ENCODE measurements at regions not wholly inside any gene's neighbourhood (a gene's known extent, or its start where the extent isn't known, plus 50 kb on each side); places are given as distances from the start of the nearest gene placed in this dataset.
A peak's percentile ranks its signal among the peaks of the same experiment; 100 is the strongest.
"Not testable (repeated sequence)": the region's sequence is repeated elsewhere in the genome, so short reads cannot be mapped to it uniquely, and the experiment has no call there.

DNA sequence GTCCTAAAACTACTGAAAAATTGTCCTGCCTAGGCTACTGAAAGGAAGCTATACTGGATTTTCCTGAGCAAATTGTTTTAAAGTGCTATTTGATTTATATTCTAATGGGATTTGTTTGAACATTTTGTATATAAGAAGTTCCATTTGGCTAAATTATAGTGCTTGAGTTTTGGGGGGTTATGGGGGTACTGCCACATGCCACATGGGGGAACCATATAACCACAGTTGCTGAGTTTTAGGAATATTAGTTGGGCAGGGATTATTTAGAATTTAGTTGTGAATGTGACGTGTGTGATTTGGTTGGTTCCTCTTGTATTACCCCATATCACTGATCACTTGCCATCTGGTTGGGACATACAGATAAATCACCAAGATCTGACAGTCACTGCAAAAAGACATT lies 224.5 kb upstream of the TAPT1 start:
- DNase-seq (no peak), ATAC-seq (no peak)
- intact Hi-C loops (cut with DNase I), result no loop called here

DNA sequence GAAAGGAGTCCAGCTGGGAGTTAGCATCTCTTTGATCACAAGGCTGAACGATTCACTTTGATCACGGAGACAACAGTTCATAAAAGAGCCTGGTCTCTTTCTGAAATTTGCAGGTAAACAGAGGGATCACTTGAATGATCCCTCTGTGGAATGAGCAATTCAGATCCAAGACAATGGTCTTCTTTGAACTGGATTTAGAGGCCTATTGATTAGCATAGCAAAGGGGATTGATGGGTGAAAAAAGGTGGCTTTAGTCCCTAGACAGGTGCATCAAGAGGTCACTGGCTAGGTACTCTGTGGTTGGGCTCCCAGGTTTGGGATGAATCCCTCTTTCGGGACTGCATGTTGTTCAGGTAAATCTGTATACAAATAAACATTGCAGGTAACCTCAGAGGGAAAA lies 223.8 kb upstream of the TAPT1 start:
- ATAC-seq (no peak), DNase-seq (no peak)
- intact Hi-C loops (cut with DNase I), result no loop called here

DNA sequence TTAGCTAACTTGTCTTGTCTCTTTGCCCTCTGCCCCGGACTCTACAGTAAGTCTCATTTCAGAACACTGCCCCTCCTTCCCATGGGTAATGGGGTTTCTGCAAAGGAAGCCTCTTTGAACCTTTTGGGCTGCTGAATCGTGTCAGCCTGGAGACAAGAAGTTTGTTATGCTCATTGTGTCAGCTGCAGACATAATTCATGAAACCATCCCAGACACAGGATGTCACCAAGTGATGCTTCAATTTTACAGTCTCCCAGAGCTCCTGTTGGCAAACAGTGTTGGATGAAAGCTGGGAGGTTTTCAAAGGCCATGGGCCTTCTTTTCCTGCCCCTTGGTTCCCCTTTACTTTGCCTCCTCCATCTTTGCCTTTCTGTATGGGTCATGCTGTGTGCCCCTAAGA lies 223.1 kb upstream of the TAPT1 start:
- ATAC-seq, result no peak
- intact Hi-C loops (cut with DNase I), result loop anchor here in 1 of 2 donors (10.0 kb wide), 1 partner anchor 165 kb away; no protein-coding TSS in a partner anchor

DNA sequence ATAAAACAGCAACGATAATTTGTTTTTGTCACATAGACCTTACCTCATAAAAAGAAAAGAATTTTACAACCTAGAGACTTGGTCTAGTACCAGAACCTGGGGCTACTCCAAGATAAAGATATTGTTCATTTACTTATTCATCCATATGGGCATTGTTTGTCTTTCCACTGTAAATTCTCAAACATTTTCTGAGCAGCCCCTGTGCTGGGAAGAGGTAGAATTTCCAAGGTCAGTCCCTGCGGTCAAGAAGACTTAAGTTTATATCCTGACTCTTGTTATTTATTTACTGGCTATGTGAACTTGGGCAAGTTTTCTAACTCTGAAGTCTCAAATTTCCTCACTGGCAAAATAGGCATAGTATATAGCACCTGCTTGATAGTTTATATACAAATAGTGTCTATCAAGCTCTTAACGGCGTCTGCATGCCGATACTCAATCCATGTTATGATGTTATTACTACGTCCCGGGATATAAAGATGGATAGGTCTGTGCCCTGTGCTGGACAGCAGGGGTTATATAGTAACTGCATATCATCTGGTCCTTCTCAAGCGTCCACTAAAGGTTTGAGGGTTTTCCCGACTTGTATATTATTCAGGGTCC lies 222.1 kb upstream of the TAPT1 start:
- intact Hi-C loops (cut with DNase I), result loop anchor here in 1 of 2 donors (10.0 kb wide), 1 partner anchor 164 kb away; no protein-coding TSS in a partner anchor
- DNase-seq, result no peak
- ATAC-seq, result no peak

More for the DNA sequence above, 223.1 kb upstream of the TAPT1 start:
- DNase-seq, result no peak

DNA sequence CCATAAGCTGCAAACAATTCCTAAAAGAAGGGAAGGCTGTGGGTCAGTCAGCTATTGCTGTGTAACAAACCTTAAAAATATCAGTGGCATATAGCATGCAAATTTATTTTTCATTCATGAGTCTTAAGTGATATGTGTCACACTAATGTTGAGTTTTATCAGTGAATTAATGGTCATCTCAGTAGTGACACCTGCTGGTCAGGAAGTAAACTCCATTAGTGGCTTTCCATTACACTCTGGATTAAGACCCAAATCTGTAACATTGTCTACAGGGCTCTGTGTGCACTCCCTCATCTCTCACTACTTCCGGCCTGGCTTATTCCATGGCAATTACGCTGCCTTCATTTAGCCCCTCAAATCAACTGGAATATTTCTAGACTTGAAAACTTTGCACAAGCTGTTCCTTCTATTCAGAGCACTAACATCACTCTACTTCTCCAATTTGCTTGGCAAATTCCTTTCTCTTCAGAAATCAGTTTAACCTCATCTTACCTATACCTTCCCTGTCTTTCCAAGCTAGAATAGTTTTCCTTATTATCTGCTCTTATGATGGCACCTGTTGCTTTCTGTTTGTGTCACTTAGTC lies 217.3 kb upstream of the TAPT1 start:
- ATAC-seq, result no peak
- intact Hi-C loops (cut with DNase I), result loop anchor here (5.0 to 10.0 kb wide), 2 partner anchors 151 to 159 kb away; no protein-coding TSS in a partner anchor
- no peak for DNase-seq

DNA sequence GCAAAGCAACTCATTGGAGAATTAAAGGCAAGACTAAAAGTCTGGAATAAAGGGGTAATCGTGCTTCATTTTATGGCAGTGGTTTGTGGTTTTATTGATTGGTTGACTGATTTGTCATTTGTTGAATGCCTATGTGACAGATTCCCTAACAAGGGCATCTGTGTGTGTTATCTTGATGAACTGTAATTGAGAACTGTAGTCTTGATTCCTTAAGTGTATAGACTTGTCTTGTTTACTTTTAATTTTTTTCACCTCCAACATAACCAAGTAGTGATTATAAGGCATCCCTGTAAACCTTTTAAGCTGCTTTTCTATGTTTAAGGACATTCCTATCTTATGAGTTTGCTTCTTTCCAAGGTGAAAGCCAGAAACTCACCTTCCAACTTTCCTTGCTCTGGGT lies 216.0 kb upstream of the TAPT1 start:
- ATAC-seq (no peak), DNase-seq (no peak)
- intact Hi-C loops (cut with DNase I), result loop anchor here (5.0 to 10.0 kb wide), 2 partner anchors 150 to 157 kb away; no protein-coding TSS in a partner anchor

DNA sequence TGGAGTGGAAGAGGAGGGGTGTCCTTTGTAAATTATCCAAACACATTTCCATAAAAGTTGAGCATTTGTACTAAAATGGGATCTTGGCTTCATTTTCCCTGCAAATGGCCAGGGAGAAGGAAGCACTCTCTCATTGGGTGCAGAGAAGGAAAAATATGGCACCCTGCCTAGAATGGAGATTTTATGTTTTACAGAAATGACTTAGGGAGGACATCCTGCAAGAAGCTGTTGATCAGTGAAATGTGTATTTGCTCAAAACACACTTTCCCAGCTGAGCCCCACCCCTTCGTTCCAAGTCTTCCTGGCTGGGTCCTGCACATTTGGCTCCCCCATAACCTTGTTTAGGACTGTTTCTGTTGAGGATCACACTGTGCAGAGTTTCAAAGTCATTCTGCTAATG lies 213.5 kb upstream of the TAPT1 start:
- intact Hi-C loops (cut with DNase I), result loop anchor here (5.0 to 10.0 kb wide), 2 partner anchors 147 to 155 kb away; no protein-coding TSS in a partner anchor
- no peak for DNase-seq
- ATAC-seq, result peak; percentile 62 to 67

DNA sequence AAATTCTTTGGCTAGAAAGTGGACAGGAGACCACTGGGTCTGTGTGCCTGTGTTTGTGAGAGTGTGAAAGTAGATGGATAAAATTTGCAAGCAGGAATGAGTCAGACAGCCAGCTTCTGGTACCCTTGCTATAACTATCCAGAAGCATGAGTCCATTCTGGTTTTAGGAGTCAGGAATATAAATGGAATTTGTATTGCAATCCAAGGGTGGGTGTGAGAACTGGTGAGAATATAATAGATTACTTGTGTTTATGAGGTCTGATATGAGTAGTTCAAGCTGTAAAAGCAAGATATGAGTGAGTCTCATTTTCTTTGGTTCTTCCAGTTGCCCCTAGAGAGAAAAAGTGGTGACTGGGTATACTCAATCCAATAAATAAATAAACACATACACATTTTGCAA lies 212.7 kb upstream of the TAPT1 start:
- ATAC-seq (peak; percentile 27 to 84), DNase-seq (no peak)
- intact Hi-C loops (cut with DNase I), result no loop called here

DNA sequence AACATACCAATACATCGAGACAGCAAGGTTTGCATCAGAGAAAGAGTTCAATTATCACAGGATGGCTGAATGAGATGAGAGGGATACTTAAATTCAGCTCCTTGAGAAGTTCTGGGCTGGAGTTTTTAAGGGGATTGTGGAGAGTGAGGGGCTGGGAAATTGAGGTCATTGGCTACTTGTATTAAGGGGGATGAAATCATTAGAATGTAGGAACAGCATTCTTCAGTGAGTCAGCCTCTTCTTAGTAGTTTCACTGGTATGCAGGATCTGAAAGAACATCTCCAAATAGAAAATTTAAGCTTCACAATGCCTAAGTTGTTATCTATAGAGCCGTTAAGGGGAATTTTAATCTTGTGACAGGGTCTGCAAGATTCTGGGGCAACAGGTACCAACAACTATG lies 211.6 kb upstream of the TAPT1 start:
- intact Hi-C loops (cut with DNase I), result no loop called here
- no peak for DNase-seq
- no peak for ATAC-seq

DNA sequence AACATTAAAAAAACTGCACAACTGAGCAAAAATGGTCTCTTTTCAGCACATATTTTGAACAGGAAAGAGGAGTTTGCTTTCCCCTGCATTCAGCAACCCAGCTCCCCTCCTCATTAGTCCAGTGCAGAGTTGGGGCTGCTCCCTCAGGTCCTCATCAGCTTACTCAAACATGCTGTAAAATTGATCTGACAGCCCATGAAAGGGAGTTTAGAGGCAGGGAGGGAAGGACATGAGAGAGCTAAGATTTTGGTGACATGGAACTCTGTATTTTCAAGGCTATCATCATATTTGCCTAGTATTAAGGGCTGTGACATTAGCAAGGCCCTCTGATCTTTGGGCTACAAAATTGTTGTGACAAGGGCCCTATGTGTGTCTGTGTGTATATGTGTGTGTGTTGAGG lies 205.6 kb upstream of the TAPT1 start:
- intact Hi-C loops (cut with DNase I), result no loop called here
- ATAC-seq (no peak), DNase-seq (no peak)

DNA sequence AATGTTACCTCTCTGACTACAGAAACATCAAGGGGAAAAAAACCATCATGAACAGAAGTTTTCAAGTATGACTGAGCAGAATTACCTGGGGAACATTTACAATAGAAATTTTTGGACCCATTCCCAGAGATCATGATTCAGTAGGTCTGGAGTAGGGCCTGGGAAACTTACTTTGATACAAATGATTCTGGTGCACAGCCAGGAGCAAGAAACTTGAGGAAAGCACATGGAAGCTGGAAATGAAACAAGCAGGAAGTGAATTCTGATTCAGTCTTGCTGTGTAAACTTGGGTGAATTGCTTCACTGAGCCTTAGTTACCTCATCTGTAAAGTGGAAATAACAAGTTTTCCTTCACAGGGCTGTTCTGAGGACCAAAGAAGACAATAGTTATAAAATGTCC lies 192.5 kb upstream of the TAPT1 start:
- peak; percentile 38 to 60 for ATAC-seq
- intact Hi-C loops (cut with DNase I), result no loop called here

DNA sequence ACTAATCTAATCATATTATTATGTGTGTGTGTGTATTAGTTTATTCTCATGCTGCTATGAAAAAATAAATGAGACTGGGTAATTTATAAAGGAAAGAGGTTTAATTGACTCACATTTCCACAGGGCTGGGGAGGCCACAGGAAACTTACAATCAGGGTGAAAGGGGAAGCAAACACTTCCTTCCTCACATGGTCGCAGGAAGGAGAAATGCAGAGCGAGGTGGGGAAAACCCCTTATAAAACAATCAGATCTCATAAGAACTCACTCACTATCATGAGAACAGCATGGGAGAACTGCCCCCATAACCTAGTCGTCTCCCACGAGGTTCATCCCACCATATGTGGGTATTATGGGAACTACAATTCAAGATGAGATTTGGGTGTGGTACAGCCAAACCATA lies 190.9 kb upstream of the TAPT1 start:
- intact Hi-C loops (cut with DNase I), result no loop called here
- DNase-seq (no peak), ATAC-seq (no peak)

More for the DNA sequence above, 192.5 kb upstream of the TAPT1 start:
- no peak for DNase-seq

DNA sequence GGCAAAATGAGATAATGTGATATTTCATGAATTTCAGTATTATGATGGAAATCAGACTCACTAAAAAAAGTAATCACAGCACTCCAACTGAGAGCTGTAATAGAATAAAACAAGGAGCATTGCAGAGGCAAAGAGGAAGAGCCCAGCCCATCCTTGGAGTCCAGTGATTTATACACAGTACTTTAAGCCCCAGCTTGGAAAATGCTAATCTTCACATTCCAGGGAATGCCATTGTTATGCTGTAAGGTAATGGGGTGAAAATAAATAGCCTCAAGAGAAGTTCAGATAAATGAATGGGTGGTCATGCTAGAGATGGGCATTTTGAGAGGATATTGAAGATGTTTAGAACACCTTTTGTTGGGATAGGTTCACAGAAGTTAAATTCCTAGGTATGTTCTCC lies 190.3 kb upstream of the TAPT1 start:
- intact Hi-C loops (cut with DNase I), result no loop called here
- DNase-seq, result no peak
- ATAC-seq, result no peak

DNA sequence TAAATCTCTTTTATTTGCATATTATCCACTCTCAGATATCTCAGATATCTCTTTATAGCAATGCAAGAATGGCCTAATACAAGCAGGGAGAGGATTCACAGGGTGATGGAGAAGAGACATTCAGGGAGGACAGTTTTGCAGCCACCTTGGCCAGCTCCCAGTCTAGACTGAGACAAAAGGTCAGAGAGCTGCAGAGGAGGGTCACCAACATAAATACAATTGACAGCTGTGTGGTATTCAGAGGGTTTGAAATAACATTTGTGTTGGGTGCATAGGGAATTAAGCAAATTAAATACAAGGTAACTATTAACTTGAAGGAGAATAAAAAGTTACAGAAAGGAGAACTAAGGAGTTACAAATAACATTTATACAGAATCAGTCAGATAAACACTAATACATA lies 189.5 kb upstream of the TAPT1 start:
- ATAC-seq, result no peak
- intact Hi-C loops (cut with DNase I), result no loop called here
- no peak for DNase-seq

DNA sequence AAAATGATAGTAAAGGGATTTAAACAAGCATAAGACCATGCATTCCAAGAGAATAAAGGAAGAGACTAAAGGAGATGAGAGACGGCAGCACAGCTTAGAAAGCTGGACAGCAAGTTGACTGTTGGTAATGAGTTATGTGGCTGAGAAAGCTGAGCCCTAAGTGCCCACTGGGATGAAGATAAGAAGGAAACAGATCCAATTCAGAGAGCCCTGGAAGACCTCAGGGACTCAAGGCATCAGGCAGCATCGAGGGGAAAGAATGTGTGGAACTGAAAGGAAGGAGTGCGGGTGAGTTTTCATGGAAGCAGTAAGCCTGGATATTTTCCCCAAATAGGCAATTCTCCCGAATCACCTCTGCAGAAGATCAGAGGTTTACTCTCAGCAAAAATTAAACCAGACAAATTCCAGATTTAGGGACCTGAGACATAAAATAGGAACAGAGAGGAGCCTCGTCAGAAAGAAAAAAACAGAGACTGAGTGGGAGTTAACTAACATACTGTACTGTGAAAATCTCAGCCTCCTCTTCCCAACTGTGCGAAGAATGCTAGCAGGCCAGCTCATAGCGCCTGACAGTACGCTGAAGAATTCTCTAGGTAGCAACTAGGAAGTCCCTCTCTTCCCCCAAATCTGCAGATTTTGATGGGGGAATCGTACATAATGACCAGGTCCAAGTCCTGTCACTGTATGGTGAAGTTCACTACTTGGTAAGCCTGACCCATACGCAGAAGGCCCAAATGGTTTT lies 187.7 kb upstream of the TAPT1 start:
- intact Hi-C loops (cut with DNase I), result no loop called here
- ATAC-seq (no peak), DNase-seq (no peak)

DNA sequence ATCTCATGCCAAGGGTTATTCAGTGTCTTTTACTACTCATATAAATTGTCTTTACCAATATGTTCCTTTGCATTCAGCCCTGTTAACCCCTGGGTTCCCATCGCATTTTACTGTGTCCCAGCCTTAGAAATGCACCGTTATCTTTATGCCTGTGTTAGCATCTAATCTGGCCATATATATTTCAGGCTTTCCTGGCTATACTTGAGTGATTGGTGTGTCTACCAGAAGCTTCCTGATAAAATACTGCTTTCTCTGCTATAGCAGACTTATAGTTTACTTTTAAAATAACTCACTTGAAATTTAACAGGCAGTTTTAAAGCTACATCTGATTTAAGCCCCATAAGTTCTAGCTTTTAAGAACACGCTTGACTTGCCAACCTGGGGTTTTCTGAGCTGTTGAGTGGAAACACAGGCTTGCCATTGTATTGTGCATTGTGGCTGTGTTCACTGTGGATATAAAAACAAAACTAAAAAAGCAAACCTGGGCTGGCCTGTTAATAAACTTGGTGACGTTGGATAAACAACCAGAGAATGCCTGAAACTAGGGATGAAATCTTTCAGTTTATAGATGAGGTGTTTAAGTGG lies 185.3 kb upstream of the TAPT1 start:
- intact Hi-C loops (cut with DNase I), result no loop called here
- ATAC-seq (no peak), DNase-seq (no peak)

DNA sequence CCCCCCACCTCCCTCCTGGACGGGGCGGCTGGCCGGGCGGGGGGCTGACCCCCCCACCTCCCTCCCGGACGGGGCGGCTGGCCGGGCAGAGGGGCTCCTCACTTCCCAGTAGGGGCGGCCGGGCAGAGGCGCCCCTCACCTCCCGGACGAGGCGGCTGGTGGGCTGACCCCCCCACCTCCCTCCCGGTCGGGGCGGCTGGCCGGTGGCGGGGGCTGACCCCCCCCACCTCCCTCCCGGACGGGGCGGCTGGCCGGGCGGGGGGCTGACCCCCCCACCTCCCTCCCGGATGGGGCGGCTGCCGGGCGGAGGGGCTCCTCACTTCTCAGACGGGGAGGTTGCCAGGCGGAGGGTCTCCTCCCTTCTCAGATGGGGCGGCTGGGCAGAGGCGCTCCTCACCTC lies 166.9 kb upstream of the TAPT1 start:
- DNase-seq; intact Hi-C loops (cut with DNase I): not testable (repeated sequence)

DNA sequence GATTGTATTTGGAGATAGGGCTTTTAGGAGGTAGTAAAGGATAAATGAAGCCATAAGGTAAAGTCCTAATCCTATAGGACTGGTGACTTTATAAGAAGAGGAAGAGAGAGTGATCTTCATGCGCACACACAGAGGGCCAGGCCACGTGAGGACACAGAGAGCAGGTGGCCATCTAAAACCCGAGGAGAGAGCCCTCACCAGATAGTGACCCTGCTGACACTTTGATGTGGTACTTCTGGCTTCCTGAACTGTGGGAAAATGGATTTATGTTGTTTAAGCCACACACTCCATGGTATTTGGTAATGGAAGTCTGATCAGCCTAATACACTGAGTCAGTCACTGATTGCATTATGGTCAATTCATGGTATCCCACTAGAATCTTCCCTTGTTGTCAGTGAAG lies 164.9 kb upstream of the TAPT1 start:
- no peak for ATAC-seq
- no peak for DNase-seq
- intact Hi-C loops (cut with DNase I), result no loop called here

More for the DNA sequence above, 166.9 kb upstream of the TAPT1 start:
- ATAC-seq, result not testable (repeated sequence)

DNA sequence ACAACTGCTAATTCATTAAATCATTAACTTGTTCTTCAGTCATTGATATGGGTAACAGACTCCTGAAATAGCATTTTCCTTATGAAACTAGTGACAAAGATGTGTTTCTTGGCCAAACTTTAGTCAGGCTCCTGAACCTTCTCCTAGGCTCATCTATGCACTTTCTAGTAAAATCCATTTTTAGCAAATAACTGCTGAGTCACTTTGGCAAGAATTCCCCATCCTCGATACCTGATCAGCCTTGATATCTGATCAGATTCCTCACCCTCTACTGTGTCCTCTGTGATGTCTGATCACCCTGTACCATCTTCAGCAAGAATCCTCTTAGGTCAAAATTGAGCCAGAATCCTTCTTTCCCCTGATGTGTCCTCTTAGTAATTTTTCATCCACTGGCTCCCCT lies 161.2 kb upstream of the TAPT1 start:
- ATAC-seq, result no peak
- no peak for DNase-seq
- intact Hi-C loops (cut with DNase I), result no loop called here

DNA sequence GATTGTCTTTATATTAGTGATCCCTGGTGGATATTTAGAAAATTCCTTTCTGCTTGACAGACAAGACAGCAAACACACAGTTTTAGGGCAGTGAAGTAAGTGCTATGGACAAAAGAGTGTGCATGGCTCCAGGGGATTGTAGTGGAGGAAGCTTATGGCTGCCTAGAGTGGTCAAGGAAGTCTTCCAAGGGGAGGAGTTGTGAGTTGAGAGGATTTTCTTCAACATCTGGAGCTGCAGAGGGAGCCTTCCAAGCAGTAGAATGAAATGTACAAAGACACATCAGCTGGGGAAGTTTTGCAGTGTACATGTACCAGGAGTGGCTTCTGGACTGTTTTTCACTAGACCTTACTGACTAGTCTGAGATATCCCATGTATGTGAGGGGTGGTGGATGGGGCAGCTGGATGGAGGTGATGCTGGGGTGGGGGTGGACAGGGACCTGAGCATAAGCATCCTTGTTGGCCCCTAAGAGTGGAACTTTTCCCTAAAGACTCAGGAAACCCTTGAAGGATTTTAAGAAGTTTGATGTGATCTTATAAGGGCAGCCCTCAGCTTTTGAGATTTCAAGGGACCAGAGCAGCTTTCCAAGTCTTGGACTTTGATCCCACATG lies 160.5 kb upstream of the TAPT1 start:
- ATAC-seq (no peak), DNase-seq (no peak)
- intact Hi-C loops (cut with DNase I), result no loop called here

Measured in left cardiac atrium (tissue), 4 donors.